GM23338 (cell line): ENCODE measurements at regions not wholly inside any gene's neighbourhood (a gene's known extent, or its start where the extent isn't known, plus 50 kb on each side); places are given as distances from the start of the nearest gene placed in this dataset.

ENCODE experiments used
- ATAC-seq: fragments of 200-7000 bp; cut with Tn5 transposase; 3 replicates; pipeline ENCODE4 v1.9.1; 2020
- DNase-seq: peaks from one replicate; pipeline ENCODE4 v3.0.0-alpha.2; 2015; ENCODE audit warnings: low spot score
- H2AFZ ChIP-seq: fragments of 200-600 bp; sonication (generic); 2 replicates; pipeline ENCODE4 v1.8.0; 2016; ENCODE audit warnings: antibody characterized with exemption, mild to moderate bottlenecking, moderate library complexity
- H3F3A ChIP-seq: fragments of 200-600 bp; sonication (generic); replicated peaks from 2 replicates; pipeline ENCODE4 v1.8.0; 2017; ENCODE audit warnings: antibody characterized with exemption, mixed run types, low read depth
- H3K27ac ChIP-seq: fragments of 200-600 bp; sonication (generic); 2 replicates; pipeline ENCODE4 v1.6.1; 2016; ENCODE audit warnings: low read depth
- H3K27me3 ChIP-seq: fragments of 200-600 bp; sonication (generic); 2 replicates; pipeline ENCODE4 v1.8.0; 2016; ENCODE audit warnings: mild to moderate bottlenecking, mixed run types, moderate library complexity; ENCODE audit not compliant: insufficient read depth
- H3K36me3 ChIP-seq: fragments of 200-600 bp; sonication (generic); 2 replicates; pipeline ENCODE4 v1.8.0; 2016; ENCODE audit warnings: mild to moderate bottlenecking; ENCODE audit not compliant: insufficient read depth
- H3K4me1 ChIP-seq: fragments of 200-600 bp; sonication (generic); 2 replicates; pipeline ENCODE4 v1.8.0; 2016; ENCODE audit warnings: mild to moderate bottlenecking, moderate library complexity; ENCODE audit not compliant: insufficient read depth
- H3K4me2 ChIP-seq: fragments of 200-600 bp; sonication (generic); 2 replicates; pipeline ENCODE4 v1.7.1; 2017; ENCODE audit warnings: mixed run types
- H3K4me3 ChIP-seq: fragments of 200-600 bp; sonication (generic); 2 replicates; pipeline ENCODE4 v1.6.1; 2016; ENCODE audit warnings: mixed run types
- H3K79me2 ChIP-seq: fragments of 200-600 bp; sonication (generic); replicated peaks from 2 replicates; pipeline ENCODE4 v1.8.0; 2017; ENCODE audit warnings: mild to moderate bottlenecking; ENCODE audit not compliant: insufficient read depth
- H3K9me2 ChIP-seq: fragments of 200-600 bp; sonication (generic); 2 replicates; pipeline ENCODE4 v1.8.0; 2017; ENCODE audit not compliant: insufficient read depth
- H4K20me1 ChIP-seq: fragments of 200-600 bp; sonication (generic); replicated peaks from 2 replicates; pipeline ENCODE4 v1.8.0; 2017; ENCODE audit warnings: mild to moderate bottlenecking; ENCODE audit not compliant: insufficient read depth
- H3K27ac Mint-ChIP-seq: 2 replicates; pipeline ENCODE4 v1.8.0; 2020; ENCODE audit warnings: inconsistent platforms, mild to moderate bottlenecking, moderate library complexity, mixed read lengths
- H3K27me3 Mint-ChIP-seq: 3 replicates; pipeline ENCODE4 v1.8.0; 2022; ENCODE audit warnings: low read depth, mild to moderate bottlenecking, moderate library complexity, mixed read lengths, inconsistent platforms; ENCODE audit not compliant: insufficient read depth, poor library complexity
- H3K36me3 Mint-ChIP-seq: 3 replicates; pipeline ENCODE4 v1.8.0; 2021; ENCODE audit warnings: low read depth, mild to moderate bottlenecking, inconsistent platforms, moderate library complexity, mixed read lengths
- H3K4me1 Mint-ChIP-seq: 3 replicates; pipeline ENCODE4 v1.8.0; 2020; ENCODE audit warnings: mild to moderate bottlenecking, inconsistent platforms, mixed read lengths
- H3K4me3 Mint-ChIP-seq: 3 replicates; pipeline ENCODE4 v1.8.0; 2021; ENCODE audit warnings: moderate library complexity, mild to moderate bottlenecking, inconsistent platforms, mixed read lengths
- H3K9me3 Mint-ChIP-seq: 3 replicates; pipeline ENCODE4 v1.8.0; 2020; ENCODE audit warnings: moderate library complexity, mild to moderate bottlenecking, inconsistent platforms, mixed read lengths
- CREB1 ChIP-seq: fragments of 250-450 bp; sonication (Bioruptor Pico); IDR thresholded peaks from 2 replicates; pipeline ENCODE4 v1.5.0; 2020; ENCODE audit warnings: low read depth, mild to moderate bottlenecking, moderate library complexity
- EZH2 ChIP-seq: fragments of 200-600 bp; sonication (generic); IDR thresholded peaks from one replicate; pipeline ENCODE4 v1.8.0; 2017; ENCODE audit warnings: antibody characterized with exemption, mild to moderate bottlenecking, low read depth; ENCODE audit not compliant: unreplicated experiment
- EZH2phosphoT487 ChIP-seq: fragments of 200-600 bp; sonication (generic); IDR thresholded peaks from one replicate; pipeline ENCODE4 v1.8.1; 2018; ENCODE audit warnings: antibody characterized with exemption; ENCODE audit not compliant: unreplicated experiment
- JUNB ChIP-seq: IDR thresholded peaks from one replicate; pipeline ENCODE4 v1.6.1; 2016; ENCODE audit warnings: antibody characterized with exemption; ENCODE audit not compliant: unreplicated experiment
- NANOG ChIP-seq: IDR thresholded peaks from 2 replicates; pipeline ENCODE4 v1.6.1; 2016; ENCODE audit warnings: antibody characterized with exemption, borderline replicate concordance
- POLR2AphosphoS5 ChIP-seq: IDR thresholded peaks from 2 replicates; pipeline ENCODE4 v1.6.1; 2016; ENCODE audit warnings: antibody characterized with exemption, low read depth
- STAT1 ChIP-seq: IDR thresholded peaks from one replicate; pipeline ENCODE4 v1.6.1; 2016; ENCODE audit warnings: antibody characterized with exemption; ENCODE audit not compliant: unreplicated experiment
- ZNF114 ChIP-seq: fragments of 250-450 bp; sonication (Bioruptor Pico); IDR thresholded peaks from 2 replicates; pipeline ENCODE4 v1.5.0; 2020; ENCODE audit warnings: mild to moderate bottlenecking, moderate library complexity
- ZNF331 ChIP-seq: fragments of 250-450 bp; sonication (Bioruptor Pico); IDR thresholded peaks from 2 replicates; pipeline ENCODE4 v1.5.0; 2020; ENCODE audit warnings: low read depth, mild to moderate bottlenecking, moderate library complexity
- TF ChIP-seq, protein P1 (sequence below): IDR thresholded peaks from one replicate; pipeline ENCODE4 v1.6.1; 2018; ENCODE audit warnings: antibody characterized with exemption; ENCODE audit not compliant: unreplicated experiment
- TF ChIP-seq, protein P2 (sequence below), 2 experiments: fragments of 200-600 bp in 1 of 2; sonication (generic) in 1 of 2; conservative IDR thresholded peaks; 2 replicates each; pipeline versions ENCODE4 v1.5.1 to v1.6.1; 2016 to 2017; ENCODE audit warnings: antibody characterized with exemption in 2 of 2, low read depth in 2 of 2, mild to moderate bottlenecking in 2 of 2, moderate library complexity in 1 of 2
- TF ChIP-seq, protein P3 (sequence below): fragments of 250-450 bp; sonication (Bioruptor Pico); IDR thresholded peaks from 2 replicates; pipeline ENCODE4 v1.5.0; 2020; ENCODE audit warnings: mild to moderate bottlenecking, moderate library complexity
- TF ChIP-seq, protein P4 (sequence below): IDR thresholded peaks from 2 replicates; pipeline ENCODE4 v1.6.1; 2016; ENCODE audit warnings: antibody characterized with exemption

DNA sequence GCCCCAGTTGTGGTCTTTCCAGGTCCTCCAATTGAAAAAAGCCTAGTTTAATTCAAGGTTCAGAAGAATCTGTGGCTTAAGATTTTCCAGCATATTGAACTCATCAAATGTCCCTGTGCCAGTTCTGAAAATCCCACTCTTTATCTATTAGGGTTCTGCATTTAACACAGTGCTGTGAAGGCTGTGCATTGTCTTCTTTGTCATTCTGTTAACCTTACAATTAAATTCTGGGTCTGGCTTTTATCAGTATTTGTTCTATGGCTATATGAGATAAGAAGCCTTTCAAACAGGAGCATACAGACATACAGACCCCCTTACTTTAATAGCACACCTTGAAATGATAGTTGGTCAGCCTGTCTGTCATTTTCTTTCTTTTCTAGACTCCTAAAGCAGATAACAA, 362.1 kb upstream of the DACH1 start:
- Mint-ChIP-seq H3K36me3 (no peaks in the 10 kb centered on the region), H3K9me3 (peaks cover 3% of the 10 kb centered on the region; the same call in 1 of the 3 replicates), H3K4me3 (no peak overlapping the region), H3K27ac (no peak overlapping the region), H3K4me1 (no peaks in the 10 kb centered on the region), H3K27me3 (no peaks in the 10 kb centered on the region)
- DNase-seq (no peak), ATAC-seq (no peak)
- no peaks in the 10 kb centered on the region for H3K27me3 ChIP-seq
- no peaks in the 10 kb centered on the region for H3K4me1 ChIP-seq
- no peak overlapping the region for H3K4me3 ChIP-seq
- no peak overlapping the region for H2AFZ ChIP-seq
- H3K79me2 ChIP-seq = no peaks in the 10 kb centered on the region
- H4K20me1 ChIP-seq = no peaks in the 10 kb centered on the region
- no peaks in the 10 kb centered on the region for H3K36me3 ChIP-seq
- no peaks in the 10 kb centered on the region for H3F3A ChIP-seq
- no peak overlapping the region for H3K4me2 ChIP-seq
- TF ChIP-seq, protein P1, sequence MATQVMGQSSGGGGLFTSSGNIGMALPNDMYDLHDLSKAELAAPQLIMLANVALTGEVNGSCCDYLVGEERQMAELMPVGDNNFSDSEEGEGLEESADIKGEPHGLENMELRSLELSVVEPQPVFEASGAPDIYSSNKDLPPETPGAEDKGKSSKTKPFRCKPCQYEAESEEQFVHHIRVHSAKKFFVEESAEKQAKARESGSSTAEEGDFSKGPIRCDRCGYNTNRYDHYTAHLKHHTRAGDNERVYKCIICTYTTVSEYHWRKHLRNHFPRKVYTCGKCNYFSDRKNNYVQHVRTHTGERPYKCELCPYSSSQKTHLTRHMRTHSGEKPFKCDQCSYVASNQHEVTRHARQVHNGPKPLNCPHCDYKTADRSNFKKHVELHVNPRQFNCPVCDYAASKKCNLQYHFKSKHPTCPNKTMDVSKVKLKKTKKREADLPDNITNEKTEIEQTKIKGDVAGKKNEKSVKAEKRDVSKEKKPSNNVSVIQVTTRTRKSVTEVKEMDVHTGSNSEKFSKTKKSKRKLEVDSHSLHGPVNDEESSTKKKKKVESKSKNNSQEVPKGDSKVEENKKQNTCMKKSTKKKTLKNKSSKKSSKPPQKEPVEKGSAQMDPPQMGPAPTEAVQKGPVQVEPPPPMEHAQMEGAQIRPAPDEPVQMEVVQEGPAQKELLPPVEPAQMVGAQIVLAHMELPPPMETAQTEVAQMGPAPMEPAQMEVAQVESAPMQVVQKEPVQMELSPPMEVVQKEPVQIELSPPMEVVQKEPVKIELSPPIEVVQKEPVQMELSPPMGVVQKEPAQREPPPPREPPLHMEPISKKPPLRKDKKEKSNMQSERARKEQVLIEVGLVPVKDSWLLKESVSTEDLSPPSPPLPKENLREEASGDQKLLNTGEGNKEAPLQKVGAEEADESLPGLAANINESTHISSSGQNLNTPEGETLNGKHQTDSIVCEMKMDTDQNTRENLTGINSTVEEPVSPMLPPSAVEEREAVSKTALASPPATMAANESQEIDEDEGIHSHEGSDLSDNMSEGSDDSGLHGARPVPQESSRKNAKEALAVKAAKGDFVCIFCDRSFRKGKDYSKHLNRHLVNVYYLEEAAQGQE = no peak
- TF ChIP-seq, protein P2, sequence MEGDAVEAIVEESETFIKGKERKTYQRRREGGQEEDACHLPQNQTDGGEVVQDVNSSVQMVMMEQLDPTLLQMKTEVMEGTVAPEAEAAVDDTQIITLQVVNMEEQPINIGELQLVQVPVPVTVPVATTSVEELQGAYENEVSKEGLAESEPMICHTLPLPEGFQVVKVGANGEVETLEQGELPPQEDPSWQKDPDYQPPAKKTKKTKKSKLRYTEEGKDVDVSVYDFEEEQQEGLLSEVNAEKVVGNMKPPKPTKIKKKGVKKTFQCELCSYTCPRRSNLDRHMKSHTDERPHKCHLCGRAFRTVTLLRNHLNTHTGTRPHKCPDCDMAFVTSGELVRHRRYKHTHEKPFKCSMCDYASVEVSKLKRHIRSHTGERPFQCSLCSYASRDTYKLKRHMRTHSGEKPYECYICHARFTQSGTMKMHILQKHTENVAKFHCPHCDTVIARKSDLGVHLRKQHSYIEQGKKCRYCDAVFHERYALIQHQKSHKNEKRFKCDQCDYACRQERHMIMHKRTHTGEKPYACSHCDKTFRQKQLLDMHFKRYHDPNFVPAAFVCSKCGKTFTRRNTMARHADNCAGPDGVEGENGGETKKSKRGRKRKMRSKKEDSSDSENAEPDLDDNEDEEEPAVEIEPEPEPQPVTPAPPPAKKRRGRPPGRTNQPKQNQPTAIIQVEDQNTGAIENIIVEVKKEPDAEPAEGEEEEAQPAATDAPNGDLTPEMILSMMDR (conservative IDR thresholded peaks at IDR 0.05; ENCODE audit: low read depth in 2 of 2) = no peak
- TF ChIP-seq, protein P3, sequence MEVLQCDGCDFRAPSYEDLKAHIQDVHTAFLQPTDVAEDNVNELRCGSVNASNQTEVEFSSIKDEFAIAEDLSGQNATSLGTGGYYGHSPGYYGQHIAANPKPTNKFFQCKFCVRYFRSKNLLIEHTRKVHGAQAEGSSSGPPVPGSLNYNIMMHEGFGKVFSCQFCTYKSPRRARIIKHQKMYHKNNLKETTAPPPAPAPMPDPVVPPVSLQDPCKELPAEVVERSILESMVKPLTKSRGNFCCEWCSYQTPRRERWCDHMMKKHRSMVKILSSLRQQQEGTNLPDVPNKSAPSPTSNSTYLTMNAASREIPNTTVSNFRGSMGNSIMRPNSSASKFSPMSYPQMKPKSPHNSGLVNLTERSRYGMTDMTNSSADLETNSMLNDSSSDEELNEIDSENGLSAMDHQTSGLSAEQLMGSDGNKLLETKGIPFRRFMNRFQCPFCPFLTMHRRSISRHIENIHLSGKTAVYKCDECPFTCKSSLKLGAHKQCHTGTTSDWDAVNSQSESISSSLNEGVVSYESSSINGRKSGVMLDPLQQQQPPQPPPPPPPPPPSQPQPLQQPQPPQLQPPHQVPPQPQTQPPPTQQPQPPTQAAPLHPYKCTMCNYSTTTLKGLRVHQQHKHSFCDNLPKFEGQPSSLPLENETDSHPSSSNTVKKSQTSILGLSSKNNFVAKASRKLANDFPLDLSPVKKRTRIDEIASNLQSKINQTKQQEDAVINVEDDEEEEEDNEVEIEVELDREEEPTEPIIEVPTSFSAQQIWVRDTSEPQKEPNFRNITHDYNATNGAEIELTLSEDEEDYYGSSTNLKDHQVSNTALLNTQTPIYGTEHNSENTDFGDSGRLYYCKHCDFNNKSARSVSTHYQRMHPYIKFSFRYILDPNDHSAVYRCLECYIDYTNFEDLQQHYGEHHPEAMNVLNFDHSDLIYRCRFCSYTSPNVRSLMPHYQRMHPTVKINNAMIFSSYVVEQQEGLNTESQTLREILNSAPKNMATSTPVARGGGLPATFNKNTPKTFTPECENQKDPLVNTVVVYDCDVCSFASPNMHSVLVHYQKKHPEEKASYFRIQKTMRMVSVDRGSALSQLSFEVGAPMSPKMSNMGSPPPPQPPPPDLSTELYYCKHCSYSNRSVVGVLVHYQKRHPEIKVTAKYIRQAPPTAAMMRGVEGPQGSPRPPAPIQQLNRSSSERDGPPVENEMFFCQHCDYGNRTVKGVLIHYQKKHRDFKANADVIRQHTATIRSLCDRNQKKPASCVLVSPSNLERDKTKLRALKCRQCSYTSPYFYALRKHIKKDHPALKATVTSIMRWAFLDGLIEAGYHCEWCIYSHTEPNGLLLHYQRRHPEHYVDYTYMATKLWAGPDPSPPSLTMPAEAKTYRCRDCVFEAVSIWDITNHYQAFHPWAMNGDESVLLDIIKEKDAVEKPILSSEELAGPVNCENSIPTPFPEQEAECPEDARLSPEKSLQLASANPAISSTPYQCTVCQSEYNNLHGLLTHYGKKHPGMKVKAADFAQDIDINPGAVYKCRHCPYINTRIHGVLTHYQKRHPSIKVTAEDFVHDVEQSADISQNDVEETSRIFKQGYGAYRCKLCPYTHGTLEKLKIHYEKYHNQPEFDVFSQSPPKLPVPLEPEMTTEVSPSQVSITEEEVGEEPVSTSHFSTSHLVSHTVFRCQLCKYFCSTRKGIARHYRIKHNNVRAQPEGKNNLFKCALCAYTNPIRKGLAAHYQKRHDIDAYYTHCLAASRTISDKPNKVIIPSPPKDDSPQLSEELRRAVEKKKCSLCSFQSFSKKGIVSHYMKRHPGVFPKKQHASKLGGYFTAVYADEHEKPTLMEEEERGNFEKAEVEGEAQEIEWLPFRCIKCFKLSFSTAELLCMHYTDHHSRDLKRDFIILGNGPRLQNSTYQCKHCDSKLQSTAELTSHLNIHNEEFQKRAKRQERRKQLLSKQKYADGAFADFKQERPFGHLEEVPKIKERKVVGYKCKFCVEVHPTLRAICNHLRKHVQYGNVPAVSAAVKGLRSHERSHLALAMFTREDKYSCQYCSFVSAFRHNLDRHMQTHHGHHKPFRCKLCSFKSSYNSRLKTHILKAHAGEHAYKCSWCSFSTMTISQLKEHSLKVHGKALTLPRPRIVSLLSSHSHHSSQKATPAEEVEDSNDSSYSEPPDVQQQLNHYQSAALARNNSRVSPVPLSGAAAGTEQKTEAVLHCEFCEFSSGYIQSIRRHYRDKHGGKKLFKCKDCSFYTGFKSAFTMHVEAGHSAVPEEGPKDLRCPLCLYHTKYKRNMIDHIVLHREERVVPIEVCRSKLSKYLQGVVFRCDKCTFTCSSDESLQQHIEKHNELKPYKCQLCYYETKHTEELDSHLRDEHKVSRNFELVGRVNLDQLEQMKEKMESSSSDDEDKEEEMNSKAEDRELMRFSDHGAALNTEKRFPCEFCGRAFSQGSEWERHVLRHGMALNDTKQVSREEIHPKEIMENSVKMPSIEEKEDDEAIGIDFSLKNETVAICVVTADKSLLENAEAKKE (CRISPR knock-in tag) = no peak
- TF ChIP-seq EZH2phosphoT487 = no peak
- TF ChIP-seq, protein P4, sequence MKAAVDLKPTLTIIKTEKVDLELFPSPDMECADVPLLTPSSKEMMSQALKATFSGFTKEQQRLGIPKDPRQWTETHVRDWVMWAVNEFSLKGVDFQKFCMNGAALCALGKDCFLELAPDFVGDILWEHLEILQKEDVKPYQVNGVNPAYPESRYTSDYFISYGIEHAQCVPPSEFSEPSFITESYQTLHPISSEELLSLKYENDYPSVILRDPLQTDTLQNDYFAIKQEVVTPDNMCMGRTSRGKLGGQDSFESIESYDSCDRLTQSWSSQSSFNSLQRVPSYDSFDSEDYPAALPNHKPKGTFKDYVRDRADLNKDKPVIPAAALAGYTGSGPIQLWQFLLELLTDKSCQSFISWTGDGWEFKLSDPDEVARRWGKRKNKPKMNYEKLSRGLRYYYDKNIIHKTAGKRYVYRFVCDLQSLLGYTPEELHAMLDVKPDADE = no peak
- TF ChIP-seq NANOG = no peak
- TF ChIP-seq ZNF114 (CRISPR knock-in tag) = no peak
- no peak for TF ChIP-seq POLR2AphosphoS5
- no peak for TF ChIP-seq ZNF331 (CRISPR knock-in tag)
- no peak for TF ChIP-seq EZH2
- TF ChIP-seq CREB1 = no peak
- no peak for TF ChIP-seq JUNB
- no peak for TF ChIP-seq STAT1
- H3K9me2 ChIP-seq = peaks cover 10% of the 10 kb centered on the region; the same call in 1 of the 2 replicates
- no peak overlapping the region for H3K27ac ChIP-seq
